ENCODE measurements at regions not wholly inside any gene's neighbourhood (a gene's known extent, or its start where the extent isn't known, plus 50 kb on each side); places are given as distances from the start of the nearest gene placed in this dataset.

DNA sequence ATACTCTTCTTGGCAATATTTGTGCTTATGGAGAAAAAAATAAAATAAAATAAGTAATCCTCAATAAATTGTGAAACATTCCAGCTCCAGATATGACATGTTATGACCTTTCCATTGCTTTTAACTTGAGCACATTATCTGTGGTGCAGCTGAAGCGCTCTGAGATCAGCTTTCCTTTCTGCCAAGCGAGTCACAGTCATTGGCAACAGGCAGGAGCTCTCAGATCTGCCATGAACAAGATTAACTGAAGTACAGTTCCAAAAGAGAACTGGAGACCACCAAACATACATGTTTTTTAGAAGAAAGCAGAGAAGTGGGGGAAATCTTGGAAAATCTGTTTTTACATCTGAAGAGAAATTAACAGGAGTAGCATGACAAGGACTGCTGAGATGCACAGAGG, 89.2 kb upstream of the DSCAM start:
- TF ChIP-seq, protein P1, sequence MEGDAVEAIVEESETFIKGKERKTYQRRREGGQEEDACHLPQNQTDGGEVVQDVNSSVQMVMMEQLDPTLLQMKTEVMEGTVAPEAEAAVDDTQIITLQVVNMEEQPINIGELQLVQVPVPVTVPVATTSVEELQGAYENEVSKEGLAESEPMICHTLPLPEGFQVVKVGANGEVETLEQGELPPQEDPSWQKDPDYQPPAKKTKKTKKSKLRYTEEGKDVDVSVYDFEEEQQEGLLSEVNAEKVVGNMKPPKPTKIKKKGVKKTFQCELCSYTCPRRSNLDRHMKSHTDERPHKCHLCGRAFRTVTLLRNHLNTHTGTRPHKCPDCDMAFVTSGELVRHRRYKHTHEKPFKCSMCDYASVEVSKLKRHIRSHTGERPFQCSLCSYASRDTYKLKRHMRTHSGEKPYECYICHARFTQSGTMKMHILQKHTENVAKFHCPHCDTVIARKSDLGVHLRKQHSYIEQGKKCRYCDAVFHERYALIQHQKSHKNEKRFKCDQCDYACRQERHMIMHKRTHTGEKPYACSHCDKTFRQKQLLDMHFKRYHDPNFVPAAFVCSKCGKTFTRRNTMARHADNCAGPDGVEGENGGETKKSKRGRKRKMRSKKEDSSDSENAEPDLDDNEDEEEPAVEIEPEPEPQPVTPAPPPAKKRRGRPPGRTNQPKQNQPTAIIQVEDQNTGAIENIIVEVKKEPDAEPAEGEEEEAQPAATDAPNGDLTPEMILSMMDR (IDR thresholded peaks at IDR 0.05; ENCODE audit: low read length), result no peak
- no peak for TF ChIP-seq EZH2 (IDR thresholded peaks at IDR 0.05; ENCODE audit: borderline replicate concordance, low read length)
